ENCODE measurements at regions not wholly inside any gene's neighbourhood (a gene's known extent, or its start where the extent isn't known, plus 50 kb on each side); places are given as distances from the start of the nearest gene placed in this dataset.

GRCh38 chr4:181225616-181226261 is 1017.5 kb upstream of the TENM3 start:
- H3K9me3 ChIP-seq (ENCODE audit: severe bottlenecking) = no peaks in the 10 kb centered on the region
- no peak overlapping the region for H3K4me3 ChIP-seq (ENCODE audit: low read depth, low read length)
- H3K36me3 ChIP-seq = no peaks in the 10 kb centered on the region
- no peak for DNase-seq
- no peak overlapping the region for H3K27ac ChIP-seq
- peaks cover 2% of the 10 kb centered on the region for H3K27me3 ChIP-seq (ENCODE audit: insufficient read depth, low read depth, severe bottlenecking)
- no peak for TF ChIP-seq CTCF (IDR thresholded peaks at IDR 0.05; ENCODE audit: low read depth, low read length)

- Histone ChIP-seq H3K27me3 (ENCODE audit: insufficient read depth, low read depth, severe bottlenecking) (no peaks in the 10 kb centered on the region), H3K9me3 (ENCODE audit: severe bottlenecking) (no peaks in the 10 kb centered on the region), H3K27ac (no peak overlapping the region), H3K4me3 (ENCODE audit: low read depth, low read length) (no peak overlapping the region), H3K36me3 (no peaks in the 10 kb centered on the region)
- no peak for DNase-seq
- no peak for TF ChIP-seq CTCF (IDR thresholded peaks at IDR 0.05; ENCODE audit: low read depth, low read length)
Observed at GRCh38 chr4:181234951-181235680, 1008.1 kb upstream of the TENM3 start.

DNA sequence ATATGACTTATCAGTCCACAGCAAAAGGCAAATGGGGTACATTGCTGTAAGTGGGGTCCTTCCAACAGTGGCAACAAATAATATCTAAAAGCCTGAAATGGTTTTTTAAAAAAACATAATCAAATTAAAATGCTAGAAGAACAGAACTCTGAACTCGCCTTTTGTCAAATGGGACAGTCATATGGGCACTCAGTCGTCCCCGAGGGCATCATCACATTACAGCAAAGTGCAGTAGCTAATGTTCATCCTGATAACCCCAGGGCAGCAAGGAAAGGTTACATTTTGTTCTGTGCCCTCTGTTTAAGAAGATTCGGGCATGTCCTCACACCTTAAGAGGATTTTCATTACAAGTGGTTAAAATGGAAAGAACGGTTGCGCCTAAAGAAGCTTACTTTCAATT is 997.9 kb upstream of the TENM3 start:
- Histone ChIP-seq H3K36me3 (no peaks in the 10 kb centered on the region), H3K27me3 (ENCODE audit: insufficient read depth, low read depth, severe bottlenecking) (no peaks in the 10 kb centered on the region), H3K4me3 (ENCODE audit: low read depth, low read length) (no peak overlapping the region), H3K27ac (no peak overlapping the region), H3K9me3 (ENCODE audit: severe bottlenecking) (peaks cover 3% of the 10 kb centered on the region)
- no peak for DNase-seq
- TF ChIP-seq CTCF (IDR thresholded peaks at IDR 0.05; ENCODE audit: low read depth, low read length) = no peak

- no peak for DNase-seq
- Histone ChIP-seq H3K36me3 (no peaks in the 10 kb centered on the region), H3K9me3 (ENCODE audit: severe bottlenecking) (no peaks in the 10 kb centered on the region), H3K27me3 (ENCODE audit: insufficient read depth, low read depth, severe bottlenecking) (no peaks in the 10 kb centered on the region), H3K27ac (no peak overlapping the region), H3K4me3 (ENCODE audit: low read depth, low read length) (no peak overlapping the region)
- TF ChIP-seq CTCF (IDR thresholded peaks at IDR 0.05; ENCODE audit: low read depth, low read length) = no peak
Observed at GRCh38 chr4:181249031-181249430, 994.2 kb upstream of the TENM3 start.

GRCh38 chr4:181254771-181255170 is 988.4 kb upstream of the TENM3 start:
- no peak for TF ChIP-seq CTCF (IDR thresholded peaks at IDR 0.05; ENCODE audit: low read depth, low read length)
- no peaks in the 10 kb centered on the region for H3K27me3 ChIP-seq (ENCODE audit: insufficient read depth, low read depth, severe bottlenecking)
- no peaks in the 10 kb centered on the region for H3K36me3 ChIP-seq
- peaks cover 2% of the 10 kb centered on the region for H3K9me3 ChIP-seq (ENCODE audit: severe bottlenecking)
- peak overlapping the region; percentile 26 for H3K4me3 ChIP-seq (ENCODE audit: low read depth, low read length)
- no peak overlapping the region for H3K27ac ChIP-seq
- DNase-seq = peak; percentile 30
